Fibroblast of the aortic adventitia (primary cell): ENCODE measurements at regions not wholly inside any gene's neighbourhood (a gene's known extent, or its start where the extent isn't known, plus 50 kb on each side); places are given as distances from the start of the nearest gene placed in this dataset.

Source experiments
- DNase-seq: peaks from one replicate; pipeline ENCODE4 v3.0.0-alpha.2; 2010; ENCODE audit warnings: low read depth
- H3K4me3 ChIP-seq: 2 replicates; pipeline ENCODE4 v1.5.1; 2011; ENCODE audit warnings: low read depth, mild to moderate bottlenecking, control low read depth, low read length, moderate library complexity
- CTCF ChIP-seq: IDR thresholded peaks from 2 replicates; pipeline ENCODE4 v1.5.1; 2011; ENCODE audit warnings: mild to moderate bottlenecking, low read length, control low read depth, inconsistent platforms; ENCODE audit not compliant: insufficient read depth

GRCh38 chrX:8971116-8971515 is 62.8 kb downstream of the FAM9B start:
- DNase-seq: peak; percentile 68
- H3K4me3 ChIP-seq: no peak overlapping the region
- TF ChIP-seq CTCF: peak; percentile 38

GRCh38 chrX:8969378-8969777 is 64.5 kb downstream of the FAM9B start:
- TF ChIP-seq CTCF: no peak
- H3K4me3 ChIP-seq: no peak overlapping the region
- DNase-seq: no peak

GRCh38 chrX:8967461-8967860 is 66.5 kb downstream of the FAM9B start:
- no peak for DNase-seq
- no peak overlapping the region for H3K4me3 ChIP-seq
- TF ChIP-seq CTCF: no peak

- no peak overlapping the region for H3K4me3 ChIP-seq
- DNase-seq: no peak
- no peak for TF ChIP-seq CTCF
Measured at GRCh38 chrX:8960957-8961468, 72.9 kb downstream of the FAM9B start.

- no peak overlapping the region for H3K4me3 ChIP-seq
- TF ChIP-seq CTCF: no peak
- no peak for DNase-seq
Measured at GRCh38 chrX:8955511-8955910, 78.4 kb downstream of the FAM9B start.

DNA sequence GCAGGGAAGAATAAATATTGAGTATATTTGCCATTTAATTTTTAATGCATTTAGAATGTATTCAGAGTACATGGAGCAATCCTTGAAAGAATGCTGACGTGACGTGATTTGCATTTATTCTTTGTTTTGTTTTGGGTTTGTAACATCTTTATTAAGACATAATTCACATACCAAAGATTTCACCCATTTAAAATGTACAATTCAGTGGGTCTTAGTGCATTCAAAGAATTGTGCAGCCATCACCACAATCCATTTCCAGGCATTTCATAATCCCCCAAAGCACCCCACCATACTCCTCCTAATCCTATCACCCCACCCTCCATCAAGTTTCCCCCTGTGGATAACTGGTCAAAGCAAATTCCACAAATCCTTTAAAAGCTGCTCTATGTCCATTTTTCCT is 87.4 kb downstream of the FAM9B start:
- no peak for DNase-seq
- no peak overlapping the region for H3K4me3 ChIP-seq
- no peak for TF ChIP-seq CTCF

GRCh38 chrX:8939322-8939721 is 94.6 kb downstream of the FAM9B start:
- no peak for TF ChIP-seq CTCF
- no peak overlapping the region for H3K4me3 ChIP-seq
- no peak for DNase-seq
